ENCODE measurements at regions not wholly inside any gene's neighbourhood (a gene's known extent, or its start where the extent isn't known, plus 50 kb on each side); places are given as distances from the start of the nearest gene placed in this dataset.

DNA sequence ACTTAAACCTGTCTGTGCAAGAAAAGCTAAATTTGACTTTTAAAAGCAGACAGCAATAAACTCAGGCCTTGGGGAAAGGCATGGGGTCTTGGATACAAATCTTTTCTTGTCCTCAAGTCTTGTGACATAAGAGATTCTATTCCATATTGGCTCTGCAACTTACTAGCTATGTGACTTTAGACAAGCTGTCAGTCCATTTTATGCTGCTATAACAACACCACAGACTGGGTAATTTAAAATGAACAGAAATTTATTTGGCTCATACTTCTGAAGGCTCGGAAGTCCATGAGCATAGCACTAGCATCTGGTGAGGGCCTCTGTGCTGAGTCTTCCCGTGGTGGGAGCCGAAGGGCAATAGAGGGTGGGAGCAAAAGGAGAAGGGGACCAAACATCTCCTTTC, 246.0 kb upstream of the MOCS1 start:
- no peak overlapping the region for H3K4me3 ChIP-seq (replicated peaks; ENCODE audit: low read depth, low read length)
- no peak for DNase-seq (ENCODE audit: low read depth)
- no peak for TF ChIP-seq CTCF (IDR thresholded peaks at IDR 0.05; ENCODE audit: low read length, missing control alignments)

GRCh38 chr6:40179496-40179895, 245.2 kb upstream of the MOCS1 start:
- no peak overlapping the region for H3K4me3 ChIP-seq (replicated peaks; ENCODE audit: low read depth, low read length)
- DNase-seq (ENCODE audit: low read depth), result no peak
- no peak for TF ChIP-seq CTCF (IDR thresholded peaks at IDR 0.05; ENCODE audit: low read length, missing control alignments)

DNA sequence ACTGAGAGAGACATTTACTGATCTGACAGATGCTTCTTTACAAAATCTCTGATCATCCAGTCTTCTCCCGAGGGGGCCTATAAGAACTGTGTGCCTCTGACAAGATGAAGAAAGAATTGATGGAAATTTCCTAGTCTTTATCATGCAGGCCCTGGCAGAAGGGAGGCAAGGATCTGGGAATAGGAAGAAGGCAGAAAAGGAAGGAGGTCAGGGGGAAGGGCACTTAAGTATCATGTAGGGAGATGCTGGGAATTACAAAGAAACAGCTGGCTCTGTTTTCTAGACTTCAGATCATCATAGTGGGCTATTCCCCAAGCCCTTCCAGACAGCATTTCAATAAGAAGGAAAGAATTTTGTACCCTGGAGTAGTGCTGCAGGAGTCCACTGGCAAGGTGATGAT, 243.3 kb upstream of the MOCS1 start:
- no peak overlapping the region for H3K4me3 ChIP-seq (replicated peaks; ENCODE audit: low read depth, low read length)
- TF ChIP-seq CTCF (IDR thresholded peaks at IDR 0.05; ENCODE audit: low read length, missing control alignments), result no peak
- no peak for DNase-seq (ENCODE audit: low read depth)

DNA sequence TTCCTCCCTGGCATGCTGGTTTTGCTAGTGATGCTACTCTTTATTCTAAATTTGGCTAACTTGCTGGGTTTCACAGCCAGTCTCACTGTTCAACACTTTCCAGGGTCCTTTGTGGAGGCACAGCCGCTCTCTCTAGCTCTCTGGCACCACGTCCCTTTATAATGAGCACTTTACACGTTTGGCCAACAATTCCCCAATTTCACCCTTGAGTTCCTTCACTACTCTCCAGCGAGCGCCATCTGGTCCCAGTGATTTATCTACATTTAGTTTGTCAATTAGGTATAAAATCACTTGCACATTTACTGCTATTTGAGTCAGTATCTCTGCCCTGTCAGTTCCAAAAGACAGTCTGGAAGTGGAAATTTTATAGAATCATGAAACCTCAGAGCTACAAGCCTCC, 241.9 kb upstream of the MOCS1 start:
- no peak for DNase-seq (ENCODE audit: low read depth)
- no peak for TF ChIP-seq CTCF (IDR thresholded peaks at IDR 0.05; ENCODE audit: low read length, missing control alignments)
- no peak overlapping the region for H3K4me3 ChIP-seq (replicated peaks; ENCODE audit: low read depth, low read length)

GRCh38 chr6:40172272-40172671, 238.0 kb upstream of the MOCS1 start:
- no peak for DNase-seq (ENCODE audit: low read depth)

DNA sequence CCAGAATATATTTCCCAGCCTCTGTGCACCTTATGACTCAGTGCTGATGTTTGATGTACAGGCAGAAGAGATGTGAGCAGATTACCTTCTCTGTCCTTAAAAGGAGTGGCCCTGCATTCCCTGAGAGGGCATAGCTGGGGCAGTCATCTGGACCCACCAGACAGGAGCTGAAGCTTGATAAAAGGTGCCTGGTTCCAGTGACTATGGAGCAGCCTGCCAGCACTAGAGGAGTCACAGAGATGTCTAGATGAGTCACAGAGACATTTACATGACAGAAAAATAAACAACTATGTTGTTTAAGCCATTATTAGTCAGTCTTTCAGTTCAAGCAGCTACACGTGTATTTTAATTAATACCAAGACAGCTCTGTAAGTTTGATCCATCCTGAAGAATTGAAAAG, 237.1 kb upstream of the MOCS1 start:
- H3K4me3 ChIP-seq (replicated peaks; ENCODE audit: low read depth, low read length), result no peak overlapping the region
- no peak for DNase-seq (ENCODE audit: low read depth)
- no peak for TF ChIP-seq CTCF (IDR thresholded peaks at IDR 0.05; ENCODE audit: low read length, missing control alignments)

More at GRCh38 chr6:40172272-40172671, 238.0 kb upstream of the MOCS1 start:
- no peak for TF ChIP-seq CTCF (IDR thresholded peaks at IDR 0.05; ENCODE audit: low read length, missing control alignments)
- H3K4me3 ChIP-seq (replicated peaks; ENCODE audit: low read depth, low read length), result no peak overlapping the region

DNA sequence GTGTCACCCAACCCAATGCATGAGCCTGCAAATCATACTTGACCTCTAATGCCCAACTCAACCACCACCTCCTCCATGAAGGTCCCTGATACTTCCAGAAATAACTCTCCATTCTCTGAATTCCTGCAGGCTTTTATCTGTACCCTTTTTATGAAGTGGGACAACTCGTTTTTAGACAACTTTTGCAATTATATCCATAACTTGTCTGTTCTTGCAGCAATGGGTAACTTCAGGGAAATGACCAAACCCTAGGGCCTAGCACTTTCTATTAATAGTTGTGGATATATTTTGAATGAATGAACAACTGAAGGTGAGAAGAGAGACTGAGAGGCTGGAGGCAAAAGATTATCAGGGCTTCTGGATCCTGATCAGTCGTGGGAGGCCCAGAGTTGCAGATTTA, 236.6 kb upstream of the MOCS1 start:
- no peak for TF ChIP-seq CTCF (IDR thresholded peaks at IDR 0.05; ENCODE audit: low read length, missing control alignments)
- DNase-seq (ENCODE audit: low read depth), result no peak

More for the DNA sequence above, 236.6 kb upstream of the MOCS1 start:
- H3K4me3 ChIP-seq (replicated peaks; ENCODE audit: low read depth, low read length), result no peak overlapping the region
